A673 (cell line): ENCODE measurements at regions not wholly inside any gene's neighbourhood (a gene's known extent, or its start where the extent isn't known, plus 50 kb on each side); places are given as distances from the start of the nearest gene placed in this dataset.

Source experiments
- BruUV-seq: library from RNA; stranded (reverse); fragments of 400-500 nt; replicated peaks from 2 replicates; lab custom pipeline; 2021; lab: Mats Ljungman, UMichigan
- CTCF ChIA-PET: fragments of 300-600 bp; sonication (Branson Sonifier 250); formaldehyde crosslinking; loops from one replicate; lab custom pipeline; 2022; ENCODE audit warnings: antibody characterized with exemption; lab: Charles Lee
- POLR2A ChIA-PET: fragments of 300-600 bp; sonication (Branson Sonifier 250); formaldehyde crosslinking; loops from one replicate; lab custom pipeline; 2022; ENCODE audit warnings: antibody characterized with exemption; ENCODE audit not compliant: low non-redundant PET; lab: Charles Lee
- DNase-seq: peaks from one replicate; pipeline ENCODE4 v3.0.0-alpha.2; 2015; ENCODE audit warnings: low spot score
- H3K27ac ChIP-seq: fragments of 200-600 bp; sonication (generic); 2 replicates; pipeline ENCODE4 v1.5.1; 2016; ENCODE audit warnings: mixed run types, low read depth, mild to moderate bottlenecking, mixed read lengths, antibody characterized with exemption, low read length; ENCODE audit not compliant: poor library complexity, severe bottlenecking
- H3K27me3 ChIP-seq: fragments of 200-600 bp; sonication (generic); replicated peaks from 2 replicates; pipeline ENCODE4 v1.6.1; 2017; ENCODE audit warnings: mixed run types, low read depth, mild to moderate bottlenecking, mixed read lengths, antibody characterized with exemption, low read length; ENCODE audit not compliant: insufficient read depth, poor library complexity
- H3K36me3 ChIP-seq: fragments of 200-600 bp; sonication (generic); 2 replicates; pipeline ENCODE4 v1.6.1; 2016; ENCODE audit warnings: mixed run types, mild to moderate bottlenecking, mixed read lengths, antibody characterized with exemption, low read length; ENCODE audit not compliant: insufficient read depth, poor library complexity, severe bottlenecking
- H3K4me1 ChIP-seq: fragments of 200-600 bp; sonication (generic); 2 replicates; pipeline ENCODE4 v1.6.1; 2017; ENCODE audit warnings: mixed run types, mild to moderate bottlenecking, mixed read lengths, antibody characterized with exemption, low read length; ENCODE audit not compliant: insufficient read depth, poor library complexity, severe bottlenecking
- H3K4me3 ChIP-seq: fragments of 200-600 bp; sonication (generic); 2 replicates; pipeline ENCODE4 v1.5.1; 2016; ENCODE audit warnings: low read depth, mixed run types, mild to moderate bottlenecking, mixed read lengths, low read length; ENCODE audit not compliant: poor library complexity, severe bottlenecking
- H3K9me3 ChIP-seq: fragments of 200-600 bp; sonication (generic); 2 replicates; pipeline ENCODE4 v1.6.1; 2016; ENCODE audit warnings: mixed run types, low read depth, mild to moderate bottlenecking, mixed read lengths, antibody characterized with exemption, low read length; ENCODE audit not compliant: poor library complexity, severe bottlenecking
- CTCF ChIP-seq: fragments of 300-800, 200-600 bp; sonication (generic); conservative IDR thresholded peaks from 2 replicates; pipeline ENCODE4 v1.5.1; 2017; ENCODE audit warnings: low read depth, mild to moderate bottlenecking, antibody characterized with exemption, low read length, moderate library complexity, mixed read lengths
- EZH2 ChIP-seq: fragments of 200-600 bp; sonication (generic); IDR thresholded peaks from 2 replicates; pipeline ENCODE4 v1.6.1; 2017; ENCODE audit warnings: borderline replicate concordance, low read depth, mild to moderate bottlenecking, mixed read lengths, antibody characterized with exemption, low read length; ENCODE audit not compliant: poor library complexity, severe bottlenecking
- intact Hi-C: fragments of 100-400 bp; cut with micrococcal nuclease; formaldehyde crosslinking; loops from one replicate; pipeline ENCODE4 v1.10.0; 2022; ENCODE audit not compliant: unreplicated experiment

- no peak overlapping the region for H3K27ac ChIP-seq
- H3K4me1 ChIP-seq: no peaks in the 10 kb centered on the region
- CTCF ChIA-PET: no interaction called here
- POLR2A ChIA-PET: no interaction called here
- H3K27me3 ChIP-seq: no peaks in the 10 kb centered on the region
- H3K9me3 ChIP-seq: no peaks in the 10 kb centered on the region
- H3K36me3 ChIP-seq: no peaks in the 10 kb centered on the region
- no peak overlapping the region for H3K4me3 ChIP-seq
- BruUV-seq: no TSS peak
- TF ChIP-seq CTCF (no peak), EZH2 (no peak)
- intact Hi-C loops: no loop called here
- no peak for DNase-seq
Measured at GRCh38 chr12:83225806-83226205, 539.1 kb downstream of the TMTC2 start.

GRCh38 chr12:83224012-83224411 is 537.3 kb downstream of the TMTC2 start:
- no peaks in the 10 kb centered on the region for H3K9me3 ChIP-seq
- CTCF ChIA-PET: no interaction called here
- intact Hi-C loops: no loop called here
- no peaks in the 10 kb centered on the region for H3K4me1 ChIP-seq
- H3K27ac ChIP-seq: no peak overlapping the region
- no peaks in the 10 kb centered on the region for H3K36me3 ChIP-seq
- POLR2A ChIA-PET: interaction anchor here (0.5 kb wide), 1 partner anchor 343 kb away, joined by 19 read pairs; no protein-coding TSS in a partner anchor
- BruUV-seq: no TSS peak
- H3K27me3 ChIP-seq: no peaks in the 10 kb centered on the region
- TF ChIP-seq CTCF: no peak
- no peak for TF ChIP-seq EZH2
- H3K4me3 ChIP-seq: no peak overlapping the region
- DNase-seq: peak; percentile 24

GRCh38 chr12:83220774-83221173 is 534.1 kb downstream of the TMTC2 start:
- POLR2A ChIA-PET: no interaction called here
- no peak overlapping the region for H3K4me3 ChIP-seq
- DNase-seq: no peak
- CTCF ChIA-PET: no interaction called here
- TF ChIP-seq EZH2 (no peak), CTCF (no peak)
- no peaks in the 10 kb centered on the region for H3K4me1 ChIP-seq
- H3K27ac ChIP-seq: no peak overlapping the region
- no peaks in the 10 kb centered on the region for H3K36me3 ChIP-seq
- no peaks in the 10 kb centered on the region for H3K9me3 ChIP-seq
- no TSS peak for BruUV-seq
- H3K27me3 ChIP-seq: no peaks in the 10 kb centered on the region
- intact Hi-C loops: no loop called here
